Sigmoid colon (tissue), 4 donors: ENCODE measurements at regions not wholly inside any gene's neighbourhood (a gene's known extent, or its start where the extent isn't known, plus 50 kb on each side); places are given as distances from the start of the nearest gene placed in this dataset.

Experiments used
- POLR2A ChIP-seq, 2 donors: fragments of 450-650 bp; IDR thresholded peaks; one replicate each; pipeline ENCODE4 v1.6.1; 2016; ENCODE audit warnings: antibody characterized with exemption in 2 of 2, mild to moderate bottlenecking in 2 of 2, moderate library complexity in 2 of 2
- POLR2AphosphoS5 ChIP-seq, 4 donors: sonication (generic); formaldehyde crosslinking; IDR thresholded peaks; one replicate each; pipeline ENCODE4 v1.6.1; 2017; ENCODE audit warnings: antibody characterized with exemption in 4 of 4
- TF ChIP-seq, protein P1 (sequence below), 4 experiments: fragments of 450-650 bp in 3 of 4; fragments of 200-600 bp in 1 of 4; IDR thresholded peaks; one replicate each; pipeline ENCODE4 v1.5.1; 2016 to 2019; ENCODE audit warnings: antibody characterized with exemption in 4 of 4, mild to moderate bottlenecking in 3 of 4, moderate library complexity in 2 of 4

DNA sequence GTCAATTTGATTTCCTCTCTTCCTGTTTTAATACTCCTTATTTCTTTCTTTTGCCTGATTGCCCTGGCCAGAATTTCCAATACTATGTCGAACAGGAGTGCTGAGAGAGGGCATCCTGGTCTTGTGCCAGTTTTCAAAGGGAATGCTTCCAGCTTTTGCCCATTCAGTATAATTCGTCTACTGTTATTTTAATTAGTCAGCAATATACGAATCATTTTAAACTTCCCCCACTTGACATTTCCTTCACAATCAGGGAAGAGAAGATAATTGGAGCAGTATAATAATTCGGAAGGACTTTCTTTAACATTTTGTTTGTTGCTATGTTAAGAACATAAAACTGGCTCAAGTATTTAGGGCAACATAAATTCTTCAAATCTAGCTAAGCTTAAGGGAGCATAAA, 860.3 kb upstream of the SLC35B3 start:
- TF ChIP-seq, protein P1, sequence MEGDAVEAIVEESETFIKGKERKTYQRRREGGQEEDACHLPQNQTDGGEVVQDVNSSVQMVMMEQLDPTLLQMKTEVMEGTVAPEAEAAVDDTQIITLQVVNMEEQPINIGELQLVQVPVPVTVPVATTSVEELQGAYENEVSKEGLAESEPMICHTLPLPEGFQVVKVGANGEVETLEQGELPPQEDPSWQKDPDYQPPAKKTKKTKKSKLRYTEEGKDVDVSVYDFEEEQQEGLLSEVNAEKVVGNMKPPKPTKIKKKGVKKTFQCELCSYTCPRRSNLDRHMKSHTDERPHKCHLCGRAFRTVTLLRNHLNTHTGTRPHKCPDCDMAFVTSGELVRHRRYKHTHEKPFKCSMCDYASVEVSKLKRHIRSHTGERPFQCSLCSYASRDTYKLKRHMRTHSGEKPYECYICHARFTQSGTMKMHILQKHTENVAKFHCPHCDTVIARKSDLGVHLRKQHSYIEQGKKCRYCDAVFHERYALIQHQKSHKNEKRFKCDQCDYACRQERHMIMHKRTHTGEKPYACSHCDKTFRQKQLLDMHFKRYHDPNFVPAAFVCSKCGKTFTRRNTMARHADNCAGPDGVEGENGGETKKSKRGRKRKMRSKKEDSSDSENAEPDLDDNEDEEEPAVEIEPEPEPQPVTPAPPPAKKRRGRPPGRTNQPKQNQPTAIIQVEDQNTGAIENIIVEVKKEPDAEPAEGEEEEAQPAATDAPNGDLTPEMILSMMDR (IDR thresholded peaks at IDR 0.05) = no peak
- TF ChIP-seq POLR2A (IDR thresholded peaks at IDR 0.05) = no peak
- TF ChIP-seq POLR2AphosphoS5 (IDR thresholded peaks at IDR 0.05) = no peak
